ENCODE measurements at regions not wholly inside any gene's neighbourhood (a gene's known extent, or its start where the extent isn't known, plus 50 kb on each side); places are given as distances from the start of the nearest gene placed in this dataset.
"Not testable (repeated sequence)": the region's sequence is repeated elsewhere in the genome, so short reads cannot be mapped to it uniquely, and the experiment has no call there.

DNA sequence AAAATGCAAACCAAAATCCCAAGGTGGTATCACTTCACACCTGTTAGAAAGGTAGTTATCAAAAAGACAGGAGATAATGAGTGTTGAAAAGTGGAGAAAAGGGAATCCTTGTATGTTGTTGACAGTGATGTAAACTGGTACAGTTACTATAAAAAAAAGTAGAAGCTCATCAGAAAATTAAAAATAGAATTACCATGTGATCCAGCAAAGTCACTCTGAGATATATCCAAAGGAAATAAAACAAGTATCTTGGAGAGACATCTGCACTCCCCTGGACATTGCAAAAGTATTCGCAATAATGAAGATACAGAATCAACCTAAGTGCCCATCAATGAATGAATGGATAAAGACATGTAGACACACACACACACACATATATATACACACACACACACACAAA, 208.3 kb upstream of the PIEZO2 start:
- Histone ChIP-seq H2AFZ (ENCODE audit: low read length) (no peak overlapping the region), H3K4me3 (ENCODE audit: insufficient read depth, low read length) (no peak overlapping the region), H3K27ac (ENCODE audit: low read depth, low read length) (no peak overlapping the region)

DNA sequence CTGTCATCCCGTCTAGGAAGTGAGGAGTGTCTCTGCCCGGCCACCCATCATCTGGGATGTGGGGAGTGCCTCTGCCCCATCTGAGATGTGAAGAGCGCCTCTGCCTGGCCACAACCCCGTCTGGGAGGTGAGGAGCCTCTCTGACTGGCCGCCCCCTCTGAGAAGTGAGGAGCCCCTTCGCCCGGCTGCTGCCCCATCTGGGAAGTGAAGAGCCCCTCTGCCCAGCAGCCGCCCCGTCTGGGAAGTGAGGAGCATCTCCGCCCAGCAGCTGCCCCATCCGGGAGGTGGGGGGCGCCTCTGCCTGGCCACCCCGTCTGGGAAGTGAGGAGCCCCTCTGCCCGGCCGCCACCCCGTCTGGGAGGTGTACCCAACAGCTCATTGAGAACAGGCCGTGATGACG, 195.2 kb upstream of the PIEZO2 start:
- not testable (repeated sequence) for H3K27ac ChIP-seq (ENCODE audit: low read depth, low read length); H2AFZ ChIP-seq (ENCODE audit: low read length); DNase-seq (ENCODE audit: insufficient read length, low spot score, missing footprints); H3K4me1 ChIP-seq (ENCODE audit: insufficient read depth, low read length); H3K4me2 ChIP-seq (ENCODE audit: insufficient read depth, low read length); H4K20me1 ChIP-seq (ENCODE audit: insufficient read depth, low read length); H3K4me3 ChIP-seq (ENCODE audit: insufficient read depth, low read length); H3K27me3 ChIP-seq (ENCODE audit: insufficient read depth, low read length); H3K36me3 ChIP-seq (ENCODE audit: insufficient read depth, low read length); H3K9me3 ChIP-seq (ENCODE audit: low read depth, low read length); H3K79me2 ChIP-seq (ENCODE audit: insufficient read depth, low read length)

More for the DNA sequence above, 208.3 kb upstream of the PIEZO2 start:
- no peaks in the 10 kb centered on the region for H3K79me2 ChIP-seq (ENCODE audit: insufficient read depth, low read length)
- no peaks in the 10 kb centered on the region for H3K9me3 ChIP-seq (ENCODE audit: low read depth, low read length)
- H3K4me1 ChIP-seq (ENCODE audit: insufficient read depth, low read length) = no peaks in the 10 kb centered on the region
- no peaks in the 10 kb centered on the region for H4K20me1 ChIP-seq (ENCODE audit: insufficient read depth, low read length)
- TF ChIP-seq, protein P1, sequence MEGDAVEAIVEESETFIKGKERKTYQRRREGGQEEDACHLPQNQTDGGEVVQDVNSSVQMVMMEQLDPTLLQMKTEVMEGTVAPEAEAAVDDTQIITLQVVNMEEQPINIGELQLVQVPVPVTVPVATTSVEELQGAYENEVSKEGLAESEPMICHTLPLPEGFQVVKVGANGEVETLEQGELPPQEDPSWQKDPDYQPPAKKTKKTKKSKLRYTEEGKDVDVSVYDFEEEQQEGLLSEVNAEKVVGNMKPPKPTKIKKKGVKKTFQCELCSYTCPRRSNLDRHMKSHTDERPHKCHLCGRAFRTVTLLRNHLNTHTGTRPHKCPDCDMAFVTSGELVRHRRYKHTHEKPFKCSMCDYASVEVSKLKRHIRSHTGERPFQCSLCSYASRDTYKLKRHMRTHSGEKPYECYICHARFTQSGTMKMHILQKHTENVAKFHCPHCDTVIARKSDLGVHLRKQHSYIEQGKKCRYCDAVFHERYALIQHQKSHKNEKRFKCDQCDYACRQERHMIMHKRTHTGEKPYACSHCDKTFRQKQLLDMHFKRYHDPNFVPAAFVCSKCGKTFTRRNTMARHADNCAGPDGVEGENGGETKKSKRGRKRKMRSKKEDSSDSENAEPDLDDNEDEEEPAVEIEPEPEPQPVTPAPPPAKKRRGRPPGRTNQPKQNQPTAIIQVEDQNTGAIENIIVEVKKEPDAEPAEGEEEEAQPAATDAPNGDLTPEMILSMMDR (IDR thresholded peaks at IDR 0.05; ENCODE audit: extremely low read depth, low read depth, low read length) = no peak
- no peak overlapping the region for H3K4me2 ChIP-seq (ENCODE audit: insufficient read depth, low read length)
- no peaks in the 10 kb centered on the region for H3K36me3 ChIP-seq (ENCODE audit: insufficient read depth, low read length)
- no peaks in the 10 kb centered on the region for H3K27me3 ChIP-seq (ENCODE audit: insufficient read depth, low read length)
- no peak for DNase-seq (ENCODE audit: insufficient read length, low spot score, missing footprints)

DNA sequence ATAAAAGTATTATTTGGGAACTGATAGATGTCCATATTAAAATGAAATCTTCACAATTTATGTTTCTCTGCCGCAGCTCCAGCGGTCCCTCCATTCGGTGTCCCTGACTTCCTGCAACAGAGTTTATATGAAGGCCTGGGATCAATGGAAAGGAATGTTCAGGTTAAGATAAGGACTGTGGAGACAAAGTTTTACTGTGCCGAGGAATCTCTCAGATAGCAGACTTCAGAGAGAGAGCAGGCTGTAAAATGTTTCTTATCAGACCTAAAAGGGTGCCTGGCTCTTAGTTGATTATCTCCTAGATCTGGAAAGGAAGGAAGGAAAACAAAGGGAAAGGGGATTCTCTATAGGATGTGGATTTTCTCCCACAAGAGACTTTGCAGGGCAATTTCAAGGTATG, 193.7 kb upstream of the PIEZO2 start:
- TF ChIP-seq, protein P1 (IDR thresholded peaks at IDR 0.05; ENCODE audit: extremely low read depth, low read depth, low read length) = no peak
- Histone ChIP-seq H3K4me1 (ENCODE audit: insufficient read depth, low read length) (peaks cover 4% of the 10 kb centered on the region), H3K27ac (ENCODE audit: low read depth, low read length) (no peak overlapping the region), H3K4me2 (ENCODE audit: insufficient read depth, low read length) (no peak overlapping the region), H3K79me2 (ENCODE audit: insufficient read depth, low read length) (no peaks in the 10 kb centered on the region), H3K4me3 (ENCODE audit: insufficient read depth, low read length) (no peak overlapping the region), H3K9me3 (ENCODE audit: low read depth, low read length) (no peaks in the 10 kb centered on the region), H2AFZ (ENCODE audit: low read length) (no peak overlapping the region), H4K20me1 (ENCODE audit: insufficient read depth, low read length) (no peaks in the 10 kb centered on the region), H3K27me3 (ENCODE audit: insufficient read depth, low read length) (no peaks in the 10 kb centered on the region), H3K36me3 (ENCODE audit: insufficient read depth, low read length) (no peaks in the 10 kb centered on the region)
- DNase-seq (ENCODE audit: insufficient read length, low spot score, missing footprints) = no peak

DNA sequence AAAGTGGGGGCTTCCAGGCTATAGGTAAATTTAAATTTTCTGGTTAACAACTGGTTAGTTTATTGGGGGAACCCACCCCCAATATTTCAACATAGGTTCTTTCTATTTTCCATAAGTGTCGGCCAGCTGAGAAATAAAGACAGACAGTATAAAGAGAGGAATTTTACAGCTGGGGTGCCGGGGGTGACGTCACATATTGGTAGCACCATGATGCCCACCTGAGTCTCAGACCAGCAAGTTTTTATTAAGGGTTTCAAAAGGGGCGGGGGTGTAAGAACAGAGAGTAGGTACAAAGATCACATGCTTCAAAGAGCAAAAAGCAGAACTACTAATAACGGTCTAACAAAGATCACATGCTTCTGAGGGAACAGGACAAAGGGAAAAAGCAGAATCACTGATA, 192.7 kb upstream of the PIEZO2 start:
- H3K27ac ChIP-seq (ENCODE audit: low read depth, low read length); DNase-seq (ENCODE audit: insufficient read length, low spot score, missing footprints); H3K4me3 ChIP-seq (ENCODE audit: insufficient read depth, low read length); H2AFZ ChIP-seq (ENCODE audit: low read length); H3K4me1 ChIP-seq (ENCODE audit: insufficient read depth, low read length); H3K79me2 ChIP-seq (ENCODE audit: insufficient read depth, low read length); H4K20me1 ChIP-seq (ENCODE audit: insufficient read depth, low read length); H3K9me3 ChIP-seq (ENCODE audit: low read depth, low read length); H3K27me3 ChIP-seq (ENCODE audit: insufficient read depth, low read length); H3K36me3 ChIP-seq (ENCODE audit: insufficient read depth, low read length); H3K4me2 ChIP-seq (ENCODE audit: insufficient read depth, low read length): not testable (repeated sequence)

DNA sequence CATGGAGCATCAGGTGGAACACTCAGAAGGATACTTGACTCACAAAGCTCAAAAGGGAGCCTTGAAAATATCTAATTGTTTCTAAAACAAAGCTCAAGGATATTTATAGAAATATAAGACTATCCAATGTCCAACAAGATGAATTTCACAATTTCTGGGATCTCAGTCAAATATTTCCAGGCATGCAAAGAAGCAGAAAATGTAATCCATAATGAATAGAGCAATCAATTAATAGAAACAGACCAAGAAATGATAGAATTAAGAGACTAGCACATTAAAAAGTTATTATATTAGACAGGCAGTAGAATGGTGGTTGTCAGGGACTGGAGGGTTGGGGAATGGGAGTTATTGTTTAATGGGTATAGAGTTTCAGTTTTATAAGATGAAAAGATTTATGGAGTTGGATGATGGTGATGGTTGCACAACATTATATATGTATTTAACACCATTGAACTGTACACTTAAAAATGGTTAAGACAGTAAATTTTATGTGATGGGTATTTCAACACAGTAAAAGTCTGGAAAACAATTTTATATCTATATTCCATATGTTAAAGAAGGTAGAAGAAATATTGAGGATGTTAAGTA, 189.9 kb upstream of the PIEZO2 start:
- no peak for DNase-seq (ENCODE audit: insufficient read length, low spot score, missing footprints)
- peak overlapping the region; percentile 66 for H2AFZ ChIP-seq (ENCODE audit: low read length)
- TF ChIP-seq, protein P1 (IDR thresholded peaks at IDR 0.05; ENCODE audit: extremely low read depth, low read depth, low read length) = no peak
- H3K27ac ChIP-seq (ENCODE audit: low read depth, low read length) = no peak overlapping the region
- no peak overlapping the region for H3K4me2 ChIP-seq (ENCODE audit: insufficient read depth, low read length)
- peaks cover 4% of the 10 kb centered on the region for H3K4me1 ChIP-seq (ENCODE audit: insufficient read depth, low read length)
- no peaks in the 10 kb centered on the region for H3K27me3 ChIP-seq (ENCODE audit: insufficient read depth, low read length)
- H3K79me2 ChIP-seq (ENCODE audit: insufficient read depth, low read length) = no peaks in the 10 kb centered on the region
- no peak overlapping the region for H3K4me3 ChIP-seq (ENCODE audit: insufficient read depth, low read length)
- H3K9me3 ChIP-seq (ENCODE audit: low read depth, low read length) = no peaks in the 10 kb centered on the region
- no peaks in the 10 kb centered on the region for H3K36me3 ChIP-seq (ENCODE audit: insufficient read depth, low read length)
- H4K20me1 ChIP-seq (ENCODE audit: insufficient read depth, low read length) = no peaks in the 10 kb centered on the region

All from osteoblast (primary cell).